ENCODE measurements at regions not wholly inside any gene's neighbourhood (a gene's known extent, or its start where the extent isn't known, plus 50 kb on each side); places are given as distances from the start of the nearest gene placed in this dataset.

DNA sequence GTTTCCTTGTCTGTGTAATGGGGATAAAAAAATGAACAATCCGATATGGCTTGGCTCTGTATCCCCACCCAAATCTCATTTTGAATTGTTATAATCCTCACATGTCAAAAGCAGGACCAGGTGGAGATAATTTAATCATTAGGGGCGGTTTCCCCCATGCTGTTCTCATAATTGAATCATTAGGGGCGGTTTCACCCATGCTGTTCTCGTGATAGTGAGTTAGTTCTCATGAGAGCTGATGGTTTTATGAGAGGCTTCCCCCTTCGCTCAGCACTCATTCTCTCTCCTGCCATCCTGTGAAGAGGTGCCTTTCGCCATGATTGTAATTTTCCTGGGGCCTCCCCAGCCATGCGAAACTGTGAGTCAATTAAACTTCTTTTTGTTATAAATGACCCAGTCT is 633.5 kb downstream of the RAPGEF2 start:
- TF ChIP-seq STAT5B (CRISPR knock-in tag; IDR thresholded peaks at IDR 0.05) = no peak
- no peak for TF ChIP-seq CTCF (CRISPR knock-in tag; IDR thresholded peaks at IDR 0.05)
- no peak for TF ChIP-seq ZSCAN20 (CRISPR knock-in tag; IDR thresholded peaks at IDR 0.05; ENCODE audit: borderline replicate concordance)
